NCI-H2171 treated with DMSO at 0.1 percent for 48 hours (cell line): ENCODE measurements at regions not wholly inside any gene's neighbourhood (a gene's known extent, or its start where the extent isn't known, plus 50 kb on each side); places are given as distances from the start of the nearest gene placed in this dataset.

ENCODE experiments used
- DNase-seq: peaks from one replicate; lab custom pipeline; 2025; lab: John Stamatoyannopoulos, UW

DNA sequence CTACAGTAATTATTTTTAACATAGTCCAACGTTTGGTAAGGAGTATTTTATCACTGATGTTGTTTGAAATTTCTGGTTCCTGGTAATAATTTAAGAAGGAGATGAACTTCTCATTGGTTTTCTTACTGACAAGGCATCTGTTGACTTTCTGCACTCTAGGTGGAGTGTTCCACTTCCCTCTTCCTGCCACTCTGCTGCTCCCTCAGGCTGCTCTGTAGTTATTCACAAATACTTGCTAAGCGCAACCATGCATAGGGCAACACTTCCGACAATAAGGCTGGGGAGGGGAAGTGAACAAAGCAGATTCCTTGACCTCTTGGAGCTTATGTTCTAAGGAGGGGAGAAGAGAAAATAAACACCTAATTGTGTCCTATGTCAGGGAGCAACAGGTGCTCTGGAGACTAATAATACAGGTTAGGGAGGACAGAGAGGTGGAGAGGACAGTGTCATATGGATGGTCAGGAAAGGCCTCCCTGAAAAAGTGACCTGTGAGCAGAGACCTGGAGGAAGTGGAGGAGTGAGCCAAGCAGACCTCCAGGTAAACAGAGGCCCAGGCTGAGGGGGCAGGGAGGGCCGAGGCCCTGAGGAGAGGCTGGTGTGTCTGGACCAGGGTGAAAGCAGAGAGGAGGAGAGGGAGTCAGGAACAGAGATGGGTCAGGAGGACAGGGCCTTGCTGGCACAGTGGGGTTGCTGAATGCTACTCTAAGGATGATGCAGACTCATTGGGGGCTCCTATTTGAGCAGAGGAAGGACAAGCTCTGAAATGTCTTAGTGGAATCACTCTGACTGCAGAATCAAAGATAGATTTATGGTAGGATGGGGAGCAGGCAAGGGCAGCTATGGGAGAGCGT is 134.8 kb upstream of the SLC24A3 start:
- no peak for DNase-seq

- DNase-seq = no peak
These were observed 133.7 kb upstream of the SLC24A3 start for GRCh38 chr20:19078448-19079373.

GRCh38 chr20:19079536-19080299 is 132.7 kb upstream of the SLC24A3 start:
- no peak for DNase-seq

DNA sequence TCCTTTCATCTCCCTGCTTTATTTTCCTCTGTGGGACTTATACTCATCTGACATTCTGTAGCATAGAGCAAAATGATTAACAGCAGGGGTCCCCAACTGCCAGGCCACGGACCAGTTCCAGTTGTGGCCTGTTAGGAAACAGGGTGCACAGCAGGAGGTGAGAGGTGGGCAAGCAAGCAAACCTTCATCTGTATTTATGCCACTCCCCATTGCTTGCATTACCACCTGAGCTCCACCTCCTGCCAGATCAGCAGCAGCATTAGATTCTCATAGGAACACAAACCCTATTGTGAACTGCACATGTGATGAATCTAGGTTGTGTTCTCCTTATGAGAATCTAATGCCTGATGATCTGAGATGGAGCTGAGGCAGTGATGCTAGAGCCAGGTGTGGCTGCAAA is 130.5 kb upstream of the SLC24A3 start:
- no peak for DNase-seq

DNA sequence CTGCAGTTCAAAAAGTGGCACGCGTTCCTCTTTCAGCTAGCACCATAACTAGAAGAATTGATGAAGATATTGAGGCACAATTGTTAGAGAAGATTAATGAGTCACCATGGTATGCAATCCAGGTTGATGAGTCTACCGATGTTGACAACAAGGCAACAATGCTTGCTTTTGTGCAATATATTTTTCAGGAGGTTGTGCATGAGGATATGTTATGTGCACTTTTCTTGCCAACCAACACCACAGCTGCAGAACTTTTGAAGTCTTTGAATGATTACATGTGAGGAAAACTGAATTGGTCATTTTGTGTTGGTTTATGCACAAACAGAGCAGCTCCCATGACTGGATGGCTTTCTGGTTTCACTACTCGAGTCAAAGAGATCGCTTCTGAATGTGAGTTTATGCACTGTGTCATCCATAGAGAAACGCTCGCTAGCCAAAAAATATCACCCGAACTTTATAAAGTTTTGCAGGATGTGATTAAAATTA is 129.3 kb upstream of the SLC24A3 start:
- no peak for DNase-seq

- DNase-seq = no peak
These were observed 122.1 kb upstream of the SLC24A3 start for GRCh38 chr20:19090332-19090731.

- DNase-seq = no peak
These were observed 117.4 kb upstream of the SLC24A3 start for GRCh38 chr20:19094959-19095541.

DNA sequence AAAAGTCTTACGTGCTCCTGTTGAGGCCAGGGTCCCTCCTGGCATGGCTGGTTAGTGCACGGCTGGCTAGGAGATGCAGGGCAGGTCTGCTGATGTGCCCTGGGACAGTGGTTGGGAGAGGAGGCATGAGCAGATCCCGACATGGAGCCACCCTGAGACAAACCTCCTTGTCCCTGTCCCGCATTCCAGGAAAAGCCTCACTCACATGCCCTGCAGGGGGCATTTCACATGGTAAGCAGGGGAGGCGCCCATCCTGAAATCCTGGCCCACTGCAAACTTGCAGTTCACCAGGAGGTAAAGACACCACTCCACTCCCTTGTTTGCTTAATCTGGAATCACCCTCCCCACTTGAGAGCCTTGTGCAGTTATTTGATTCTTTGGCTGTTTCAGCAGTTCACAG is 116.7 kb upstream of the SLC24A3 start:
- DNase-seq = no peak

- DNase-seq = peak; percentile 35
These were observed 115.6 kb upstream of the SLC24A3 start for GRCh38 chr20:19096843-19097242.

DNA sequence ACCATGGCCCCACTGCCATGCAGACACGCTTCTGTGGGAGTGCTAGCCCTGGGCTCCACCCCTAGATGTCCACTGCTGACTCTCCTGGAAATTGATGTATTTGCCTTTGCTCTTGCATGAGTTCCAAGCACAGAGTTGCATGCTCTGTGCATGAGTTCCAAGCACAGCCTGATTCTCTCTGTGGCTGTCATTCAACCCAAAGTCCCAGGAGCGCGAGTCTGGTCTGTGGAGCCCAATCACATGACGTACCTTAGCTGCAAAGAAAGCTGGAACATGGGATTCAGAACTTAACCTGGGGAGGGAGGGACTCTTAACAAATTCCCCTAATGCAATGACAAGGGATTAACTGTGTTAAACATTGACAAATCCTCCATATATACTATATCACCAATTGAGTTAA is 114.3 kb upstream of the SLC24A3 start:
- no peak for DNase-seq

DNA sequence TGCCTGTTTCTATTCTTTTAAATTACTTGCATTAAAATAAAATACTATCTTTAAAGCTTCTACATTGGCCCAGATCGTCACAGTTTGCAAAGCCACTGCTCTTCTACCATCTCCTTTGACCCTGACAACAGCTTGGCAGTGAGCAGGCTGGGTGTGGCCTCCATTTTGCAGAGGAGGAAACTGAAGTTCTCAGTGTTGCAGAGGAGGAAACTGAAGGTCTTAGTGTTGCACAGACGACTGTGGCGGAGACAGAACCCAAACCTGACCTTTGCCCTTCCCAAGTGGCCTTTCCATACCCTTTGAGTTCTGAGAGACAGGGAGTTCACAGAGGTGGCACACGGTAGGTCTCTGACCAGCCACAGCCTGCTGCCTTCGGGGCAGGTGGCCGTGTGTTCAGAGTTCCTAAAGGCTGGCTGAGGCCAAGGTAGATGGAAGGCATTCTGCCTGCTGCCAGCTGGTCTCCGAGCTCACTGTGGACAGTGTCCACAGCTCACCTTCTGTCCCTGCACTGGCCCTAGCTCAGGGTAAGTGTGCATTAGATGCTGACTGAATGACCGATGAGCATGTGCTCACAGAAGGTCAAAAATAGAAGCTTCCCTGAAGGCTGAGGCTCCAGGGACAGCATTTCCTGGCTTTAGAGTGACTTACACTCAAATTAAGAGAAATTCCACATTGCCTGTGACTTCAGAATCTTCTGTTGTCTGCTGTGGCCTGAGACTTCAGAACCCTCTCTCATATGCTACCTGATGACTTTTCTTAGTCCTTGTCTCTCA is 113.5 kb upstream of the SLC24A3 start:
- no peak for DNase-seq

GRCh38 chr20:19099596-19100545 is 112.6 kb upstream of the SLC24A3 start:
- no peak for DNase-seq

DNA sequence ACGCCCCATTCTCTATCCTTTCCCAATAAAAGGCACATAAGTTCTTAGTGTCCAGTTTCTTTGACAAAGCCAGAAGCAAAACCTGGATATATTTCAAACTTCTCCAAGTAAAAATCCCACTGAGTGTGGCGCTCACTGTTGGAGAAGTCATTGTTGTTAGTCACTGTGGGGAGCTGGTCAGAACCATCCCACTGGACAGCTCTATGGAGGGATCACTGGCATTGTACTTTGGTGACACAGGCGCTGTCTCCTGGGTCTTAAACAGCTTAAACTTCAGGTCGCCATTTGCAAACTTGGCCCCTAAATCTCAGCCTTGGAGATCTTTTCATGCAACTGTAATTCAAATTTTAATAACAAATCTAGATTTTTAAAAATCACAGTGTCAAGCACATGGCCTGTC is 111.5 kb upstream of the SLC24A3 start:
- DNase-seq = no peak

DNA sequence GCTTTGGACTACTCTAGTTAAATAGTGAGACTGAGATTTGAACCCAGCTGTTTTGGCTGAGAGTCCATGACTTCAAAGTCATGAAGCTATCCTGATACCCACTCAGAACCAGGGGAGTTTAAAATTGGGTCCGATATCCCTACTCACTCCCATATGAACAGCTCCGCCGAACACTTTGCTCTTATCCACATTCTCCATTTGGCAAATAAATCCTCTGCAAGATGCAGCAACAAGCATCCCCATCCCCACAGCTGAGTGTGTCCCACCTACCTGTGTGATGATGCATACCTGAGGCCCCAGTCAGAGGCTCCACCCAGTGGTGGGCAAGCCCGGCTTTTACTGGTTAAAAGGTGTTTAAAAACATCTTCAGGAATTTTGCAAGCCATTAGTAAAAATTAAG is 108.3 kb upstream of the SLC24A3 start:
- DNase-seq = no peak

DNA sequence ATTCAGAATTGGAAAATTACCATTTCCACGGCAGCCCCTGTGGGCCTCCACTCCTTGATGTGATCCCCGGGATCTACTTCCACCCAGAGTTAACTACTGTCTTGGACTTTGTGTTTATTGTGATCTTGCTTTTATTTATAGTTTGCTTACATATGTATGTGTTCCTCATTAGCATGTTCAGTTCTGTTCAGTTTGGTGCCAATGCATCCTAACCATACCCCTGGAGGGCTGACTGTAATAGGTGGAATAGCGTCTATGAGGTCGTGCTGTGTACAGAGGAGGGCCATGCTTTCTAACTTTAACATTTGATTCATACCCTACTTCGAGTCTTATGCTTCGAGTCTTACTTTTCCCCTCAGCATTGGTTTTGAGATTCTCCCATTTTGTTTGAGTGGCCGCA is 104.3 kb upstream of the SLC24A3 start:
- DNase-seq = no peak

DNA sequence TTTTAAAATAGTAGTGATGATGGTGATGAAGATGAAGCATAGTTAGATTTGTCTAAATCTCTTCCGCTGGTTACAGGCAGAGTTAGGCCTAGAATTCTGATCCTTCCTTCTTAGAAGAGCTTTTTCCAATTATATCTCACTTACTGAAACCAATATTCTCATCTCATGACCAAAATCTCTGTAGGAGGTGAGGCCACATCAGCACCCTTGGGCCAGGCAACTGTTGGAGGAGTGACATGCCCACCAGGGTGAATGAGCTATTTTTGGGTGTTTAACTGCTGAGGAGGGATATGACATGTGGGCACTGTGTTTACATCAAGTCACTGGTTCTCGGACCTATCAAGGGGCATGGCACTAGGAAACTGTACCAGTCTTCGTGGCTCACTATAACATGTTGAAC is 102.2 kb upstream of the SLC24A3 start:
- DNase-seq = no peak

GRCh38 chr20:19110881-19111460 is 101.5 kb upstream of the SLC24A3 start:
- peak; percentile 92 for DNase-seq

DNA sequence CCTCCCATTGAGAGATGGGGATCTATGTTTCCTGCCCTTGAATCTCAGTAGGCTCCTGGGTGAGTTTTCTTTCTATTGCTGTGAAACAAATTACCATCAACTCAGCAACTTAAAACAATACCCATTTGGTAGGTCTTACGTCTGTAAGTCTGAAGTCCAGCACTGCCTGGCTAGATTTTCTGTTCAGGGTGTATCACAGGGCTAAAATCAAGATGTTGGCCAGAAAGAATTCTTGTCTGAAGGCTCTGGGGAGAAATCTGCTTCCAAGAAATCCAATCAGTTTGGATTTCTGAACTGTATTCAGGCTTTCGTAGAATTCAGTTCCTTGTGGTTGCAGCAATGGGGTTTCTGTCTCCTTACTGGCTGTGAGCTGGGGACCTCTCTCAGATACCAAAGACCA is 99.6 kb upstream of the SLC24A3 start:
- no peak for DNase-seq

DNA sequence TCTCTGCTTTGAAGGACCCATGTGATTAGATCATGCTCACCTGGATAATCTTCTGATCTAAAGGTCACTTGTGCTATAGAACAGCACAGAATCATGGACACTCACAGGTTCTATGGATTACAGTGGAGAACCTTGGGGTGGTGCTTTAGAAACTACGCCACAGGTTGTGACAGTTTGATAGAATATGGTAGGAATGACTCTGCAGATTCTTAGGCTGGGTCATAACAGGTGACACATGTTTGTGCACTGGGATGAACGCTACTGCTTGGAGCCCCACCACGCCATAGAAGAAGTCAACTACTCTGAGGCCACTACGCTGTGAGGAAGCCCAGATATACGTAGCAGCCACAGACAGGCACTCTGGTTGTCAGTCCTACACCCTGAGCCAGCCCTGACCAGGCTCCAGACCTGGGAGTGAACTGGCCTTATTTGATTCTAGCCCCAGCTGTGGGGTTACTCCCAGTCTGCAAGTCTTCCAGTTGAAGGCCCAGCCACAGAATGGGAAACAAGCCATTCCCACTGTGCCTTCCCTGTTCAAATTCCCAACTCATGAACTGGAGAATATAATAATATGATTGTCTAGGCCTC is 99.0 kb upstream of the SLC24A3 start:
- no peak for DNase-seq
